ENCODE measurements at regions not wholly inside any gene's neighbourhood (a gene's known extent, or its start where the extent isn't known, plus 50 kb on each side); places are given as distances from the start of the nearest gene placed in this dataset.

DNA sequence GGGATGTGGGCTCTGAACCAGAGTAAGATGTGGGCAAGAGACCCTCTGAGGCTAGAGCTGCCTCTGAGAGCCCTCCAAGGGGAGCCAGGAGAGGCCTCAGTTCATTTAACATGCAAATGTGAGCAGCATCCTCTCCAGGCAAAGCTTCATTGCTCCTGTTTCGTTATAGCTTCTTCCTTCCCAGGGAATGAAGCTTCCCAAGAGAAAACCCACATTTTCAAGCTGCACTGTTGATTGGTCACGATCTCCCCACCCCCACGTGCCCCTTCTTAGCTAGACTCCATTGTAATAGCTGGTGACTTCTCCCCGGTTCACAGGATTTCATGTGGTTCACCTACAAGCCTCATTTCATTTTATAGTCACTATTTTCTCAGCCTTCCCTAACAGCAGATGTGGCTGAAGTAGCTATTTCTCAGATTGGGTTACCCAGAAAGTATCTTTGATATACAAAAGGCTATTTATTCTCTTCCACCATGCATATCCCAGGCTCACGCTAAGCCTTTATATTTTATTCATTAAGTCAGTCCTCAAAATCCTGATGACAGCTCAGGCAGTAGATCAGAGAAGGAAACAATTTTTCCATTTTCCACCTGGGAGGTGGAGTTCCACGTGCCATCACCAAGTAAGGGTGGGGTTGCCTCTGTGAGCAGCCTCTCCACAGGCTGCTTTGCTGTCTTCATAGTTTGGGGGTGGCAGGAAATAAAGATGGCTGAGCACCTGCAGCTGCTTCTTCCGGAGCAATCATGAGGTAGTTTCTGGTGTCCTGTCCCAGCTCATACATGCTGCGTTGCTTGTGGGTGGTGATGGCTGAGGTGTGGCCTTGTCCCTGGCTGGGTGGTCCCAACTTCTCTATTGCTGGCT is 178.3 kb upstream of the RAB4A start:
- TF ChIP-seq, protein P1, sequence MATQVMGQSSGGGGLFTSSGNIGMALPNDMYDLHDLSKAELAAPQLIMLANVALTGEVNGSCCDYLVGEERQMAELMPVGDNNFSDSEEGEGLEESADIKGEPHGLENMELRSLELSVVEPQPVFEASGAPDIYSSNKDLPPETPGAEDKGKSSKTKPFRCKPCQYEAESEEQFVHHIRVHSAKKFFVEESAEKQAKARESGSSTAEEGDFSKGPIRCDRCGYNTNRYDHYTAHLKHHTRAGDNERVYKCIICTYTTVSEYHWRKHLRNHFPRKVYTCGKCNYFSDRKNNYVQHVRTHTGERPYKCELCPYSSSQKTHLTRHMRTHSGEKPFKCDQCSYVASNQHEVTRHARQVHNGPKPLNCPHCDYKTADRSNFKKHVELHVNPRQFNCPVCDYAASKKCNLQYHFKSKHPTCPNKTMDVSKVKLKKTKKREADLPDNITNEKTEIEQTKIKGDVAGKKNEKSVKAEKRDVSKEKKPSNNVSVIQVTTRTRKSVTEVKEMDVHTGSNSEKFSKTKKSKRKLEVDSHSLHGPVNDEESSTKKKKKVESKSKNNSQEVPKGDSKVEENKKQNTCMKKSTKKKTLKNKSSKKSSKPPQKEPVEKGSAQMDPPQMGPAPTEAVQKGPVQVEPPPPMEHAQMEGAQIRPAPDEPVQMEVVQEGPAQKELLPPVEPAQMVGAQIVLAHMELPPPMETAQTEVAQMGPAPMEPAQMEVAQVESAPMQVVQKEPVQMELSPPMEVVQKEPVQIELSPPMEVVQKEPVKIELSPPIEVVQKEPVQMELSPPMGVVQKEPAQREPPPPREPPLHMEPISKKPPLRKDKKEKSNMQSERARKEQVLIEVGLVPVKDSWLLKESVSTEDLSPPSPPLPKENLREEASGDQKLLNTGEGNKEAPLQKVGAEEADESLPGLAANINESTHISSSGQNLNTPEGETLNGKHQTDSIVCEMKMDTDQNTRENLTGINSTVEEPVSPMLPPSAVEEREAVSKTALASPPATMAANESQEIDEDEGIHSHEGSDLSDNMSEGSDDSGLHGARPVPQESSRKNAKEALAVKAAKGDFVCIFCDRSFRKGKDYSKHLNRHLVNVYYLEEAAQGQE (IDR thresholded peaks at IDR 0.05; ENCODE audit: unreplicated experiment) = no peak
- TF ChIP-seq, protein P2, sequence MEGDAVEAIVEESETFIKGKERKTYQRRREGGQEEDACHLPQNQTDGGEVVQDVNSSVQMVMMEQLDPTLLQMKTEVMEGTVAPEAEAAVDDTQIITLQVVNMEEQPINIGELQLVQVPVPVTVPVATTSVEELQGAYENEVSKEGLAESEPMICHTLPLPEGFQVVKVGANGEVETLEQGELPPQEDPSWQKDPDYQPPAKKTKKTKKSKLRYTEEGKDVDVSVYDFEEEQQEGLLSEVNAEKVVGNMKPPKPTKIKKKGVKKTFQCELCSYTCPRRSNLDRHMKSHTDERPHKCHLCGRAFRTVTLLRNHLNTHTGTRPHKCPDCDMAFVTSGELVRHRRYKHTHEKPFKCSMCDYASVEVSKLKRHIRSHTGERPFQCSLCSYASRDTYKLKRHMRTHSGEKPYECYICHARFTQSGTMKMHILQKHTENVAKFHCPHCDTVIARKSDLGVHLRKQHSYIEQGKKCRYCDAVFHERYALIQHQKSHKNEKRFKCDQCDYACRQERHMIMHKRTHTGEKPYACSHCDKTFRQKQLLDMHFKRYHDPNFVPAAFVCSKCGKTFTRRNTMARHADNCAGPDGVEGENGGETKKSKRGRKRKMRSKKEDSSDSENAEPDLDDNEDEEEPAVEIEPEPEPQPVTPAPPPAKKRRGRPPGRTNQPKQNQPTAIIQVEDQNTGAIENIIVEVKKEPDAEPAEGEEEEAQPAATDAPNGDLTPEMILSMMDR (conservative IDR thresholded peaks at IDR 0.05; ENCODE audit: low read depth in 2 of 2) = no peak
- TF ChIP-seq CREB1 (CRISPR knock-in tag; IDR thresholded peaks at IDR 0.05; ENCODE audit: low read depth) (no peak), EZH2 (IDR thresholded peaks at IDR 0.05; ENCODE audit: low read depth, unreplicated experiment) (no peak), POLR2AphosphoS5 (IDR thresholded peaks at IDR 0.05; ENCODE audit: low read depth) (no peak)

Measured in GM23338 (cell line).